Neural cell (in vitro differentiated cells): ENCODE measurements at regions not wholly inside any gene's neighbourhood (a gene's known extent, or its start where the extent isn't known, plus 50 kb on each side); places are given as distances from the start of the nearest gene placed in this dataset.

Source experiments
- H2AFZ ChIP-seq: fragments of 200-600, 300-800 bp; sonication (generic), shearing (Covaris generic); 2 replicates; pipeline ENCODE4 v1.6.0; 2014; ENCODE audit warnings: low read depth, mild to moderate bottlenecking, antibody characterized with exemption, low read length, moderate library complexity
- H3F3A ChIP-seq: fragments of 200-600 bp; shearing (Covaris generic); 2 replicates; pipeline ENCODE4 v1.6.1; 2016; ENCODE audit warnings: mild to moderate bottlenecking, moderate library complexity, mixed read lengths, antibody characterized with exemption, low read length; ENCODE audit not compliant: insufficient read depth, poor library complexity, severe bottlenecking
- H3K27ac ChIP-seq: fragments of 200-600, 300-800 bp; sonication (generic), shearing (Covaris generic); 2 replicates; pipeline ENCODE4 v1.5.1; 2014; ENCODE audit warnings: mild to moderate bottlenecking, low read length, moderate library complexity
- H3K27me3 ChIP-seq: fragments of 300-800, 200-600 bp; sonication (generic), shearing (Covaris generic); 2 replicates; pipeline ENCODE4 v1.6.0; 2014; ENCODE audit warnings: mild to moderate bottlenecking, low read depth, low read length, moderate library complexity; ENCODE audit not compliant: insufficient read depth
- H3K36me3 ChIP-seq: fragments of 300-800, 200-600 bp; sonication (generic), shearing (Covaris generic); 2 replicates; pipeline ENCODE4 v1.5.1; 2014; ENCODE audit warnings: mild to moderate bottlenecking, antibody characterized with exemption, low read length, moderate library complexity; ENCODE audit not compliant: insufficient read depth
- H3K4me2 ChIP-seq: fragments of 300-800, 200-600 bp; sonication (generic), shearing (Covaris generic); 2 replicates; pipeline ENCODE4 v1.6.0; 2014; ENCODE audit warnings: mild to moderate bottlenecking, low read length
- H3K4me3 ChIP-seq: fragments of 300-800, 200-600 bp; sonication (generic), shearing (Covaris generic); 2 replicates; pipeline ENCODE4 v1.5.1; 2014; ENCODE audit warnings: mild to moderate bottlenecking, low read length, moderate library complexity
- H3K79me2 ChIP-seq: fragments of 200-600 bp; shearing (Covaris generic); replicated peaks from 2 replicates; pipeline ENCODE4 v1.6.0; 2014; ENCODE audit warnings: mild to moderate bottlenecking, low read length, moderate library complexity; ENCODE audit not compliant: insufficient read depth
- H3K9ac ChIP-seq: fragments of 300-800, 200-600 bp; sonication (generic), shearing (Covaris generic); 2 replicates; pipeline ENCODE4 v1.6.1; 2016; ENCODE audit warnings: mild to moderate bottlenecking, low read length, mixed read lengths
- H3K9me2 ChIP-seq: fragments of 200-600 bp; shearing (Covaris generic); 2 replicates; pipeline ENCODE4 v1.6.1; 2016; ENCODE audit warnings: mild to moderate bottlenecking, low read length, mixed read lengths; ENCODE audit not compliant: insufficient read depth
- H3K9me3 ChIP-seq: fragments of 200-600, 300-800 bp; sonication (generic), shearing (Covaris generic); 2 replicates; pipeline ENCODE4 v1.6.1; 2016; ENCODE audit warnings: mild to moderate bottlenecking, mixed run types, low read length, moderate library complexity, mixed read lengths
- H4K20me1 ChIP-seq: fragments of 200-600 bp; shearing (Covaris generic); 2 replicates; pipeline ENCODE4 v1.6.1; 2016; ENCODE audit warnings: mild to moderate bottlenecking, mixed run types; ENCODE audit not compliant: insufficient read depth
- EP300 ChIP-seq: fragments of 450-650 bp; conservative IDR thresholded peaks from 2 replicates; pipeline ENCODE4 v1.6.1; 2014; ENCODE audit warnings: antibody characterized with exemption, mild to moderate bottlenecking, moderate library complexity; ENCODE audit not compliant: poor library complexity, severe bottlenecking
- EZH2 ChIP-seq: fragments of 200-600, 300-800 bp; shearing (Covaris generic), sonication (generic); IDR thresholded peaks from 2 replicates; pipeline ENCODE4 v1.6.1; 2014; ENCODE audit warnings: antibody characterized with exemption, low read length, borderline replicate concordance, mild to moderate bottlenecking; ENCODE audit not compliant: insufficient read depth, poor library complexity, severe bottlenecking
- MXI1 ChIP-seq: fragments of 450-650 bp; conservative IDR thresholded peaks from 2 replicates; pipeline ENCODE4 v1.6.1; 2014; ENCODE audit warnings: antibody characterized with exemption, mild to moderate bottlenecking; ENCODE audit not compliant: poor library complexity, severe bottlenecking
- POLR2AphosphoS5 ChIP-seq: IDR thresholded peaks from 2 replicates; pipeline ENCODE4 v1.6.1; 2012
- RAD21 ChIP-seq: fragments of 450-650 bp; conservative IDR thresholded peaks from 2 replicates; pipeline ENCODE4 v1.6.1; 2014; ENCODE audit warnings: antibody characterized with exemption, mild to moderate bottlenecking, moderate library complexity
- REST ChIP-seq: IDR thresholded peaks from 2 replicates; pipeline ENCODE4 v1.6.1; 2012; ENCODE audit warnings: borderline replicate concordance
- SMC3 ChIP-seq: fragments of 450-650 bp; conservative IDR thresholded peaks from 2 replicates; pipeline ENCODE4 v1.6.1; 2014; ENCODE audit warnings: antibody characterized with exemption, mild to moderate bottlenecking, moderate library complexity; ENCODE audit not compliant: poor library complexity
- TAF1 ChIP-seq: IDR thresholded peaks from 2 replicates; pipeline ENCODE4 v1.6.1; 2012; ENCODE audit warnings: low read depth
- TF ChIP-seq, protein P1 (sequence below): fragments of 450-650 bp; IDR thresholded peaks from 2 replicates; pipeline ENCODE4 v1.5.1; 2014; ENCODE audit warnings: antibody characterized with exemption, mild to moderate bottlenecking, moderate library complexity; ENCODE audit not compliant: poor library complexity, severe bottlenecking

DNA sequence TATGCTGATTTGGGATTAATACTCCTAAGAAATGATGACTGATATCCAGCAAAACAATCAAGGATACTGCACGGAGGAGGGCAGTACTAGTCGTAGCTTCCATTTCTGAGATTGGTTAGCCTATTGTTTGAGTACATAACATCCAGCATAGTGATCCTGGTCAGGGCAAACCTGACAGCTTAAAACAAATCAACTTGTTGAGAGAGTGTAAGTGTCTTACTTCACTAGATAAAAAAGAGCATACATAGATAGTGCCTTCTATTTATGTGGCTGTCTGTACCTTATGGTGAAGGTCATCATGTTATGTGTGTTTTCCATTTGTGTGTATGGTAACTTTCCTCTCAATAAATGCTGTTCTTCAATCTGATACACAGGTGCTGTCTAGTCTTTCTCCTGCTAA is 228.4 kb downstream of the PTGER3 start:
- no peak overlapping the region for H3K4me3 ChIP-seq
- H3K9me3 ChIP-seq = no peaks in the 10 kb centered on the region
- H2AFZ ChIP-seq = no peak overlapping the region
- no peaks in the 10 kb centered on the region for H3K79me2 ChIP-seq
- H3K9ac ChIP-seq = no peak overlapping the region
- no peaks in the 10 kb centered on the region for H3K36me3 ChIP-seq
- no peak for TF ChIP-seq TAF1
- TF ChIP-seq RAD21 = no peak
- no peak for TF ChIP-seq EZH2
- TF ChIP-seq EP300 = no peak
- TF ChIP-seq, protein P1, sequence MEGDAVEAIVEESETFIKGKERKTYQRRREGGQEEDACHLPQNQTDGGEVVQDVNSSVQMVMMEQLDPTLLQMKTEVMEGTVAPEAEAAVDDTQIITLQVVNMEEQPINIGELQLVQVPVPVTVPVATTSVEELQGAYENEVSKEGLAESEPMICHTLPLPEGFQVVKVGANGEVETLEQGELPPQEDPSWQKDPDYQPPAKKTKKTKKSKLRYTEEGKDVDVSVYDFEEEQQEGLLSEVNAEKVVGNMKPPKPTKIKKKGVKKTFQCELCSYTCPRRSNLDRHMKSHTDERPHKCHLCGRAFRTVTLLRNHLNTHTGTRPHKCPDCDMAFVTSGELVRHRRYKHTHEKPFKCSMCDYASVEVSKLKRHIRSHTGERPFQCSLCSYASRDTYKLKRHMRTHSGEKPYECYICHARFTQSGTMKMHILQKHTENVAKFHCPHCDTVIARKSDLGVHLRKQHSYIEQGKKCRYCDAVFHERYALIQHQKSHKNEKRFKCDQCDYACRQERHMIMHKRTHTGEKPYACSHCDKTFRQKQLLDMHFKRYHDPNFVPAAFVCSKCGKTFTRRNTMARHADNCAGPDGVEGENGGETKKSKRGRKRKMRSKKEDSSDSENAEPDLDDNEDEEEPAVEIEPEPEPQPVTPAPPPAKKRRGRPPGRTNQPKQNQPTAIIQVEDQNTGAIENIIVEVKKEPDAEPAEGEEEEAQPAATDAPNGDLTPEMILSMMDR = no peak
- TF ChIP-seq SMC3 = no peak
- TF ChIP-seq MXI1 = no peak
- TF ChIP-seq REST = no peak
- TF ChIP-seq POLR2AphosphoS5 = no peak
- H3F3A ChIP-seq = no peaks in the 10 kb centered on the region
- no peak overlapping the region for H3K27ac ChIP-seq
- H3K4me2 ChIP-seq = no peak overlapping the region
- no peaks in the 10 kb centered on the region for H3K9me2 ChIP-seq
- H3K27me3 ChIP-seq = no peaks in the 10 kb centered on the region
- no peaks in the 10 kb centered on the region for H4K20me1 ChIP-seq

- Histone ChIP-seq H3K4me3 (no peak overlapping the region), H3K27ac (no peak overlapping the region), H3K9me2 (no peaks in the 10 kb centered on the region), H3K9me3 (no peaks in the 10 kb centered on the region), H4K20me1 (no peaks in the 10 kb centered on the region), H3K27me3 (no peaks in the 10 kb centered on the region), H3F3A (no peaks in the 10 kb centered on the region), H3K9ac (no peak overlapping the region), H2AFZ (no peak overlapping the region), H3K36me3 (no peaks in the 10 kb centered on the region), H3K79me2 (no peaks in the 10 kb centered on the region), H3K4me2 (no peak overlapping the region)
- TF ChIP-seq, protein P1 = no peak
- TF ChIP-seq REST (no peak), RAD21 (no peak), POLR2AphosphoS5 (no peak), MXI1 (no peak), TAF1 (no peak)
These were observed 227.8 kb downstream of the PTGER3 start for GRCh38 chr1:70819785-70820184.
